Upper lobe of left lung (tissue), 4 donors: ENCODE measurements at regions not wholly inside any gene's neighbourhood (a gene's known extent, or its start where the extent isn't known, plus 50 kb on each side); places are given as distances from the start of the nearest gene placed in this dataset.

Source experiments
- CTCF ChIP-seq, 6 experiments: fragments of 450-650 bp in 4 of 6; fragments of 200-600 bp in 2 of 6; sonication (generic) in 2 of 6; IDR thresholded peaks; one replicate each; pipeline ENCODE4 v1.5.1; 2016 to 2019; ENCODE audit warnings: antibody characterized with exemption in 6 of 6
- POLR2A ChIP-seq, 4 donors: fragments of 450-650 bp; IDR thresholded peaks; one replicate each; pipeline ENCODE4 v1.5.1; 2016 to 2017; ENCODE audit warnings: antibody characterized with exemption in 4 of 4, mild to moderate bottlenecking in 2 of 4

- TF ChIP-seq CTCF (IDR thresholded peaks at IDR 0.05) = no peak
- TF ChIP-seq POLR2A (IDR thresholded peaks at IDR 0.05) = no peak
These were observed 574.3 kb upstream of the ZNF462 start for GRCh38 chr9:106288689-106289088.
